ENCODE measurements at regions not wholly inside any gene's neighbourhood (a gene's known extent, or its start where the extent isn't known, plus 50 kb on each side); places are given as distances from the start of the nearest gene placed in this dataset.

GRCh38 chr6:14499841-14500240 lies 382.3 kb downstream of the CD83 start:
- H3K27ac ChIP-seq (ENCODE audit: low read depth, low read length) = no peak overlapping the region
- H3K4me3 ChIP-seq (ENCODE audit: insufficient read depth, low read length, poor library complexity, severe bottlenecking) = no peak overlapping the region
- no peak overlapping the region for H3K9ac ChIP-seq (ENCODE audit: low read length)
- H3F3A ChIP-seq (ENCODE audit: insufficient read depth) = no peaks in the 10 kb centered on the region
- no peak overlapping the region for H2AFZ ChIP-seq (ENCODE audit: low read depth, low read length, severe bottlenecking)
- H3K36me3 ChIP-seq (ENCODE audit: low read length) = no peaks in the 10 kb centered on the region
- no peaks in the 10 kb centered on the region for H3K27me3 ChIP-seq (ENCODE audit: low read length)
- H4K20me1 ChIP-seq (ENCODE audit: low read depth, low read length) = no peaks in the 10 kb centered on the region
- no peak for TF ChIP-seq EZH2phosphoT487 (conservative IDR thresholded peaks at IDR 0.05; ENCODE audit: low read length)
- TF ChIP-seq, protein P1, sequence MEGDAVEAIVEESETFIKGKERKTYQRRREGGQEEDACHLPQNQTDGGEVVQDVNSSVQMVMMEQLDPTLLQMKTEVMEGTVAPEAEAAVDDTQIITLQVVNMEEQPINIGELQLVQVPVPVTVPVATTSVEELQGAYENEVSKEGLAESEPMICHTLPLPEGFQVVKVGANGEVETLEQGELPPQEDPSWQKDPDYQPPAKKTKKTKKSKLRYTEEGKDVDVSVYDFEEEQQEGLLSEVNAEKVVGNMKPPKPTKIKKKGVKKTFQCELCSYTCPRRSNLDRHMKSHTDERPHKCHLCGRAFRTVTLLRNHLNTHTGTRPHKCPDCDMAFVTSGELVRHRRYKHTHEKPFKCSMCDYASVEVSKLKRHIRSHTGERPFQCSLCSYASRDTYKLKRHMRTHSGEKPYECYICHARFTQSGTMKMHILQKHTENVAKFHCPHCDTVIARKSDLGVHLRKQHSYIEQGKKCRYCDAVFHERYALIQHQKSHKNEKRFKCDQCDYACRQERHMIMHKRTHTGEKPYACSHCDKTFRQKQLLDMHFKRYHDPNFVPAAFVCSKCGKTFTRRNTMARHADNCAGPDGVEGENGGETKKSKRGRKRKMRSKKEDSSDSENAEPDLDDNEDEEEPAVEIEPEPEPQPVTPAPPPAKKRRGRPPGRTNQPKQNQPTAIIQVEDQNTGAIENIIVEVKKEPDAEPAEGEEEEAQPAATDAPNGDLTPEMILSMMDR (IDR thresholded peaks at IDR 0.05; ENCODE audit: insufficient read depth, low read length, poor library complexity, severe bottlenecking) = no peak
- H3K79me2 ChIP-seq (ENCODE audit: insufficient read depth, low read length) = no peaks in the 10 kb centered on the region
- H3K9me3 ChIP-seq (ENCODE audit: insufficient read depth, low read length) = peaks cover 7% of the 10 kb centered on the region; the same call in 1 of the 2 replicates
- no peak overlapping the region for H3K4me2 ChIP-seq (ENCODE audit: low read depth, low read length, poor library complexity, severe bottlenecking)
- no peaks in the 10 kb centered on the region for H3K9me2 ChIP-seq (replicated peaks; ENCODE audit: insufficient read depth, low read length)

GRCh38 chr6:14500809-14501208 lies 383.2 kb downstream of the CD83 start:
- Histone ChIP-seq H3K9me2 (replicated peaks; ENCODE audit: insufficient read depth, low read length) (no peaks in the 10 kb centered on the region), H3K27ac (ENCODE audit: low read depth, low read length) (no peak overlapping the region), H2AFZ (ENCODE audit: low read depth, low read length, severe bottlenecking) (no peak overlapping the region), H3K4me2 (ENCODE audit: low read depth, low read length, poor library complexity, severe bottlenecking) (no peak overlapping the region), H3K9me3 (ENCODE audit: insufficient read depth, low read length) (peaks cover 5% of the 10 kb centered on the region; the same call in 1 of the 2 replicates), H3K4me3 (ENCODE audit: insufficient read depth, low read length, poor library complexity, severe bottlenecking) (no peak overlapping the region), H3K36me3 (ENCODE audit: low read length) (no peaks in the 10 kb centered on the region), H4K20me1 (ENCODE audit: low read depth, low read length) (no peaks in the 10 kb centered on the region), H3F3A (ENCODE audit: insufficient read depth) (no peaks in the 10 kb centered on the region), H3K27me3 (ENCODE audit: low read length) (no peaks in the 10 kb centered on the region), H3K9ac (ENCODE audit: low read length) (no peak overlapping the region), H3K79me2 (ENCODE audit: insufficient read depth, low read length) (no peaks in the 10 kb centered on the region)
- TF ChIP-seq, protein P1 (IDR thresholded peaks at IDR 0.05; ENCODE audit: insufficient read depth, low read length, poor library complexity, severe bottlenecking) = no peak
- TF ChIP-seq EZH2phosphoT487 (conservative IDR thresholded peaks at IDR 0.05; ENCODE audit: low read length) = no peak

GRCh38 chr6:14501240-14501639 lies 383.7 kb downstream of the CD83 start:
- no peak overlapping the region for H2AFZ ChIP-seq (ENCODE audit: low read depth, low read length, severe bottlenecking)
- H3K79me2 ChIP-seq (ENCODE audit: insufficient read depth, low read length) = no peaks in the 10 kb centered on the region
- no peak overlapping the region for H3K9ac ChIP-seq (ENCODE audit: low read length)
- H3K27me3 ChIP-seq (ENCODE audit: low read length) = no peaks in the 10 kb centered on the region
- H3K9me2 ChIP-seq (replicated peaks; ENCODE audit: insufficient read depth, low read length) = no peaks in the 10 kb centered on the region
- no peak for TF ChIP-seq EZH2phosphoT487 (conservative IDR thresholded peaks at IDR 0.05; ENCODE audit: low read length)
- H3K4me3 ChIP-seq (ENCODE audit: insufficient read depth, low read length, poor library complexity, severe bottlenecking) = no peak overlapping the region
- H3F3A ChIP-seq (ENCODE audit: insufficient read depth) = no peaks in the 10 kb centered on the region
- H3K9me3 ChIP-seq (ENCODE audit: insufficient read depth, low read length) = peaks cover under 1% of the 10 kb centered on the region; the same call in 1 of the 2 replicates
- H3K4me2 ChIP-seq (ENCODE audit: low read depth, low read length, poor library complexity, severe bottlenecking) = no peak overlapping the region
- no peaks in the 10 kb centered on the region for H4K20me1 ChIP-seq (ENCODE audit: low read depth, low read length)
- no peaks in the 10 kb centered on the region for H3K36me3 ChIP-seq (ENCODE audit: low read length)
- no peak overlapping the region for H3K27ac ChIP-seq (ENCODE audit: low read depth, low read length)

DNA sequence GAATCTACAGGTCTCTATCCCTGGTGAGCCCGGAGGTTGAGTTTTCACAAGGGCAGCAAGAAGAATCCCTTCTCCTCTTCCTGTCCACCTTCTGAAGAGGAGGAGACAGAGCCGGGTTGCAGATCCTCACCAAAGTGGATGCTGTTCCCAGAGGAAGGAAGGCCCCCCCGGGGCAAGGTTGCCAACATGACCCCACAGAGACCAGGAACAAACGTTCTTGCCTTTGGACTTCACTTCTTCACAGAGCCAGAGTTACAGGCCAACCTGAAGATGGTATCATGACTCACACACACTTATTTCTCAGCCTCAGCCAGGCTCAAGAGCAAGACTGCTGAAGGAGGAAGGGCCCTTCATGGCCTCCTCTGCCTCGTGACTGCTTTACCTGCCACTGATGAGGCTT lies 384.3 kb downstream of the CD83 start:
- H3K4me2 ChIP-seq (ENCODE audit: low read depth, low read length, poor library complexity, severe bottlenecking) = no peak overlapping the region
- H4K20me1 ChIP-seq (ENCODE audit: low read depth, low read length) = no peaks in the 10 kb centered on the region
- no peaks in the 10 kb centered on the region for H3K36me3 ChIP-seq (ENCODE audit: low read length)
- no peaks in the 10 kb centered on the region for H3K9me3 ChIP-seq (ENCODE audit: insufficient read depth, low read length)
- H3F3A ChIP-seq (ENCODE audit: insufficient read depth) = no peaks in the 10 kb centered on the region
- H2AFZ ChIP-seq (ENCODE audit: low read depth, low read length, severe bottlenecking) = no peak overlapping the region
- H3K27ac ChIP-seq (ENCODE audit: low read depth, low read length) = no peak overlapping the region
- H3K9ac ChIP-seq (ENCODE audit: low read length) = no peak overlapping the region
- H3K9me2 ChIP-seq (replicated peaks; ENCODE audit: insufficient read depth, low read length) = no peaks in the 10 kb centered on the region
- TF ChIP-seq, protein P1 (IDR thresholded peaks at IDR 0.05; ENCODE audit: insufficient read depth, low read length, poor library complexity, severe bottlenecking) = no peak
- H3K79me2 ChIP-seq (ENCODE audit: insufficient read depth, low read length) = no peaks in the 10 kb centered on the region
- H3K27me3 ChIP-seq (ENCODE audit: low read length) = no peaks in the 10 kb centered on the region
- no peak overlapping the region for H3K4me3 ChIP-seq (ENCODE audit: insufficient read depth, low read length, poor library complexity, severe bottlenecking)
